HT-29 (cell line): ENCODE measurements at regions not wholly inside any gene's neighbourhood (a gene's known extent, or its start where the extent isn't known, plus 50 kb on each side); places are given as distances from the start of the nearest gene placed in this dataset.
"Not testable (repeated sequence)": the region's sequence is repeated elsewhere in the genome, so short reads cannot be mapped to it uniquely, and the experiment has no call there.

Experiments used
- DNase-seq: peaks from one replicate; pipeline ENCODE4 v3.0.0-alpha.2; 2015; ENCODE audit warnings: low spot score

- DNase-seq, result no peak
These were observed 622.3 kb downstream of the TMEM114 start for GRCh38 chr16:7967996-7968509.

- DNase-seq, result no peak
These were observed 625.6 kb downstream of the TMEM114 start for GRCh38 chr16:7964744-7965143.

GRCh38 chr16:7964167-7964566 is 626.1 kb downstream of the TMEM114 start:
- DNase-seq, result no peak

- DNase-seq, result no peak
These were observed 628.0 kb downstream of the TMEM114 start for GRCh38 chr16:7962091-7962879.

- no peak for DNase-seq
These were observed 624.5 kb downstream of the RBFOX1 start for GRCh38 chr16:7957151-7957550.

GRCh38 chr16:7953360-7953759 is 620.7 kb downstream of the RBFOX1 start:
- DNase-seq, result no peak

GRCh38 chr16:7946142-7946541 is 613.5 kb downstream of the RBFOX1 start:
- DNase-seq, result no peak

GRCh38 chr16:7938175-7938574 is 605.5 kb downstream of the RBFOX1 start:
- DNase-seq, result no peak

GRCh38 chr16:7921345-7921744 is 588.7 kb downstream of the RBFOX1 start:
- DNase-seq, result peak; percentile 18

- no peak for DNase-seq
These were observed 587.1 kb downstream of the RBFOX1 start for GRCh38 chr16:7919782-7920181.

GRCh38 chr16:7914748-7915147 is 582.1 kb downstream of the RBFOX1 start:
- DNase-seq, result no peak

- no peak for DNase-seq
These were observed 579.5 kb downstream of the RBFOX1 start for GRCh38 chr16:7912132-7912531.

- no peak for DNase-seq
These were observed 577.5 kb downstream of the RBFOX1 start for GRCh38 chr16:7910116-7910515.

GRCh38 chr16:7888411-7888810 is 555.8 kb downstream of the RBFOX1 start:
- no peak for DNase-seq

GRCh38 chr16:7887316-7887715 is 554.7 kb downstream of the RBFOX1 start:
- DNase-seq, result no peak

- no peak for DNase-seq
These were observed 539.3 kb downstream of the RBFOX1 start for GRCh38 chr16:7871979-7872378.

- no peak for DNase-seq
These were observed 538.7 kb downstream of the RBFOX1 start for GRCh38 chr16:7871371-7871770.

- DNase-seq, result no peak
These were observed 535.2 kb downstream of the RBFOX1 start for GRCh38 chr16:7867831-7868230.

GRCh38 chr16:7866144-7866543 is 533.5 kb downstream of the RBFOX1 start:
- DNase-seq, result no peak

GRCh38 chr16:7865393-7865792 is 532.7 kb downstream of the RBFOX1 start:
- DNase-seq, result not testable (repeated sequence)

GRCh38 chr16:7861891-7862582 is 529.4 kb downstream of the RBFOX1 start:
- DNase-seq, result no peak

GRCh38 chr16:7853197-7853596 is 520.6 kb downstream of the RBFOX1 start:
- DNase-seq, result no peak

GRCh38 chr16:7849841-7850240 is 517.2 kb downstream of the RBFOX1 start:
- DNase-seq, result no peak
